ENCODE measurements at regions not wholly inside any gene's neighbourhood (a gene's known extent, or its start where the extent isn't known, plus 50 kb on each side); places are given as distances from the start of the nearest gene placed in this dataset.

- Histone ChIP-seq H3K27ac (ENCODE audit: control insufficient read depth, insufficient read depth) (no peak overlapping the region), H4K20me1 (ENCODE audit: control insufficient read depth, insufficient read depth) (no peaks in the 10 kb centered on the region), H3K36me3 (ENCODE audit: control insufficient read depth in 2 of 2, insufficient read depth in 2 of 2, low read length in 1 of 2) (no peaks in the 10 kb centered on the region), H3K4me2 (ENCODE audit: control insufficient read depth, insufficient read depth) (no peak overlapping the region), H3K4me1 (ENCODE audit: control insufficient read depth, insufficient read depth, low read length) (peaks cover 1% of the 10 kb centered on the region), H3K9ac (ENCODE audit: control insufficient read depth, insufficient read depth, low read length) (no peak overlapping the region), H3K27me3 (replicated peaks in 1 of 2; ENCODE audit: control insufficient read depth in 2 of 2, insufficient read depth in 2 of 2, low read length in 1 of 2) (no peaks in the 10 kb centered on the region), H3K4me3 (no peak overlapping the region), H3K9me3 (replicated peaks; ENCODE audit: control insufficient read depth, insufficient read depth, low read length) (peaks cover 1% of the 10 kb centered on the region; the same call in 1 of the 3 replicates), H2AFZ (ENCODE audit: control insufficient read depth, low read depth, low read length) (no peak overlapping the region), H3K79me2 (ENCODE audit: control insufficient read depth, insufficient read depth, low read length) (no peaks in the 10 kb centered on the region)
- 4% methylated on average over 5 of the region's 5 CpGs for WGBS (ENCODE audit: insufficient coverage, insufficient replicate concordance, low lambda C conversion rate, missing lambda C conversion rate)
- RAD21 ChIA-PET (ENCODE audit: unreplicated experiment), result no interaction called here
- FAIRE-seq (no peak), ATAC-seq (no peak), DNase-seq (ENCODE audit: low read depth, low spot score) (no peak)
- CTCF ChIA-PET, result no interaction called here
- POLR2A ChIA-PET, result no interaction called here
- in situ Hi-C loops (cut with MboI) (no loop called here), intact Hi-C loops (cut with micrococcal nuclease; ENCODE audit: unreplicated experiment) (no loop called here)
- BruUV-seq (replicated peaks), result no TSS peak
- SMC1A ChIA-PET (ENCODE audit: uncharacterized antibody, unreplicated experiment), result no interaction called here
- TF ChIP-seq, protein P1, sequence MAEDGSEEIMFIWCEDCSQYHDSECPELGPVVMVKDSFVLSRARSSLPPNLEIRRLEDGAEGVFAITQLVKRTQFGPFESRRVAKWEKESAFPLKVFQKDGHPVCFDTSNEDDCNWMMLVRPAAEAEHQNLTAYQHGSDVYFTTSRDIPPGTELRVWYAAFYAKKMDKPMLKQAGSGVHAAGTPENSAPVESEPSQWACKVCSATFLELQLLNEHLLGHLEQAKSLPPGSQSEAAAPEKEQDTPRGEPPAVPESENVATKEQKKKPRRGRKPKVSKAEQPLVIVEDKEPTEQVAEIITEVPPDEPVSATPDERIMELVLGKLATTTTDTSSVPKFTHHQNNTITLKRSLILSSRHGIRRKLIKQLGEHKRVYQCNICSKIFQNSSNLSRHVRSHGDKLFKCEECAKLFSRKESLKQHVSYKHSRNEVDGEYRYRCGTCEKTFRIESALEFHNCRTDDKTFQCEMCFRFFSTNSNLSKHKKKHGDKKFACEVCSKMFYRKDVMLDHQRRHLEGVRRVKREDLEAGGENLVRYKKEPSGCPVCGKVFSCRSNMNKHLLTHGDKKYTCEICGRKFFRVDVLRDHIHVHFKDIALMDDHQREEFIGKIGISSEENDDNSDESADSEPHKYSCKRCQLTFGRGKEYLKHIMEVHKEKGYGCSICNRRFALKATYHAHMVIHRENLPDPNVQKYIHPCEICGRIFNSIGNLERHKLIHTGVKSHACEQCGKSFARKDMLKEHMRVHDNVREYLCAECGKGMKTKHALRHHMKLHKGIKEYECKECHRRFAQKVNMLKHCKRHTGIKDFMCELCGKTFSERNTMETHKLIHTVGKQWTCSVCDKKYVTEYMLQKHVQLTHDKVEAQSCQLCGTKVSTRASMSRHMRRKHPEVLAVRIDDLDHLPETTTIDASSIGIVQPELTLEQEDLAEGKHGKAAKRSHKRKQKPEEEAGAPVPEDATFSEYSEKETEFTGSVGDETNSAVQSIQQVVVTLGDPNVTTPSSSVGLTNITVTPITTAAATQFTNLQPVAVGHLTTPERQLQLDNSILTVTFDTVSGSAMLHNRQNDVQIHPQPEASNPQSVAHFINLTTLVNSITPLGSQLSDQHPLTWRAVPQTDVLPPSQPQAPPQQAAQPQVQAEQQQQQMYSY (CRISPR knock-in tag; IDR thresholded peaks at IDR 0.05), result no peak
- TF ChIP-seq, protein P2, sequence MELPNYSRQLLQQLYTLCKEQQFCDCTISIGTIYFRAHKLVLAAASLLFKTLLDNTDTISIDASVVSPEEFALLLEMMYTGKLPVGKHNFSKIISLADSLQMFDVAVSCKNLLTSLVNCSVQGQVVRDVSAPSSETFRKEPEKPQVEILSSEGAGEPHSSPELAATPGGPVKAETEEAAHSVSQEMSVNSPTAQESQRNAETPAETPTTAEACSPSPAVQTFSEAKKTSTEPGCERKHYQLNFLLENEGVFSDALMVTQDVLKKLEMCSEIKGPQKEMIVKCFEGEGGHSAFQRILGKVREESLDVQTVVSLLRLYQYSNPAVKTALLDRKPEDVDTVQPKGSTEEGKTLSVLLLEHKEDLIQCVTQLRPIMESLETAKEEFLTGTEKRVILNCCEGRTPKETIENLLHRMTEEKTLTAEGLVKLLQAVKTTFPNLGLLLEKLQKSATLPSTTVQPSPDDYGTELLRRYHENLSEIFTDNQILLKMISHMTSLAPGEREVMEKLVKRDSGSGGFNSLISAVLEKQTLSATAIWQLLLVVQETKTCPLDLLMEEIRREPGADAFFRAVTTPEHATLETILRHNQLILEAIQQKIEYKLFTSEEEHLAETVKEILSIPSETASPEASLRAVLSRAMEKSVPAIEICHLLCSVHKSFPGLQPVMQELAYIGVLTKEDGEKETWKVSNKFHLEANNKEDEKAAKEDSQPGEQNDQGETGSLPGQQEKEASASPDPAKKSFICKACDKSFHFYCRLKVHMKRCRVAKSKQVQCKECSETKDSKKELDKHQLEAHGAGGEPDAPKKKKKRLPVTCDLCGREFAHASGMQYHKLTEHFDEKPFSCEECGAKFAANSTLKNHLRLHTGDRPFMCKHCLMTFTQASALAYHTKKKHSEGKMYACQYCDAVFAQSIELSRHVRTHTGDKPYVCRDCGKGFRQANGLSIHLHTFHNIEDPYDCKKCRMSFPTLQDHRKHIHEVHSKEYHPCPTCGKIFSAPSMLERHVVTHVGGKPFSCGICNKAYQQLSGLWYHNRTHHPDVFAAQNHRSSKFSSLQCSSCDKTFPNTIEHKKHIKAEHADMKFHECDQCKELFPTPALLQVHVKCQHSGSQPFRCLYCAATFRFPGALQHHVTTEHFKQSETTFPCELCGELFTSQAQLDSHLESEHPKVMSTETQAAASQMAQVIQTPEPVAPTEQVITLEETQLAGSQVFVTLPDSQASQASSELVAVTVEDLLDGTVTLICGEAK (IDR thresholded peaks at IDR 0.05; ENCODE audit: borderline replicate concordance), result no peak
- TF ChIP-seq, protein P3, sequence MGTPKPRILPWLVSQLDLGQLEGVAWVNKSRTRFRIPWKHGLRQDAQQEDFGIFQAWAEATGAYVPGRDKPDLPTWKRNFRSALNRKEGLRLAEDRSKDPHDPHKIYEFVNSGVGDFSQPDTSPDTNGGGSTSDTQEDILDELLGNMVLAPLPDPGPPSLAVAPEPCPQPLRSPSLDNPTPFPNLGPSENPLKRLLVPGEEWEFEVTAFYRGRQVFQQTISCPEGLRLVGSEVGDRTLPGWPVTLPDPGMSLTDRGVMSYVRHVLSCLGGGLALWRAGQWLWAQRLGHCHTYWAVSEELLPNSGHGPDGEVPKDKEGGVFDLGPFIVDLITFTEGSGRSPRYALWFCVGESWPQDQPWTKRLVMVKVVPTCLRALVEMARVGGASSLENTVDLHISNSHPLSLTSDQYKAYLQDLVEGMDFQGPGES (IDR thresholded peaks at IDR 0.05), result no peak
- TF ChIP-seq SPI1 (IDR thresholded peaks at IDR 0.05; ENCODE audit: borderline replicate concordance, insufficient read depth, low read depth, low read length) (no peak), POU2F2 (IDR thresholded peaks at IDR 0.05; ENCODE audit: borderline replicate concordance, low read depth, low read length) (no peak), RCOR1 (conservative IDR thresholded peaks at IDR 0.05; ENCODE audit: low read depth, low read length) (no peak), SIN3A (IDR thresholded peaks at IDR 0.05; ENCODE audit: low read depth, low read length) (no peak), IKZF2 (IDR thresholded peaks at IDR 0.05) (no peak)
- TF ChIP-seq, protein P4, sequence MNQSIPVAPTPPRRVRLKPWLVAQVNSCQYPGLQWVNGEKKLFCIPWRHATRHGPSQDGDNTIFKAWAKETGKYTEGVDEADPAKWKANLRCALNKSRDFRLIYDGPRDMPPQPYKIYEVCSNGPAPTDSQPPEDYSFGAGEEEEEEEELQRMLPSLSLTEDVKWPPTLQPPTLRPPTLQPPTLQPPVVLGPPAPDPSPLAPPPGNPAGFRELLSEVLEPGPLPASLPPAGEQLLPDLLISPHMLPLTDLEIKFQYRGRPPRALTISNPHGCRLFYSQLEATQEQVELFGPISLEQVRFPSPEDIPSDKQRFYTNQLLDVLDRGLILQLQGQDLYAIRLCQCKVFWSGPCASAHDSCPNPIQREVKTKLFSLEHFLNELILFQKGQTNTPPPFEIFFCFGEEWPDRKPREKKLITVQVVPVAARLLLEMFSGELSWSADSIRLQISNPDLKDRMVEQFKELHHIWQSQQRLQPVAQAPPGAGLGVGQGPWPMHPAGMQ (IDR thresholded peaks at IDR 0.05; ENCODE audit: borderline replicate concordance), result no peak
Measured at GRCh38 chr5:172525996-172526360, 71.7 kb upstream of the SH3PXD2B start.

All from GM12878 (cell line).